SK-N-SH (cell line): ENCODE measurements at regions not wholly inside any gene's neighbourhood (a gene's known extent, or its start where the extent isn't known, plus 50 kb on each side); places are given as distances from the start of the nearest gene placed in this dataset.

Experiments
- EZH2phosphoT487 ChIP-seq: fragments of 200-600 bp; sonication (generic); IDR thresholded peaks from 2 replicates; pipeline ENCODE4 v1.6.1; 2017; ENCODE audit warnings: low read depth, mixed run types, mild to moderate bottlenecking, antibody characterized with exemption, moderate library complexity, borderline replicate concordance
- FOXM1 ChIP-seq: IDR thresholded peaks from 2 replicates; pipeline ENCODE4 v1.4.0; 2012; ENCODE audit warnings: low read depth, mild to moderate bottlenecking
- GABPA ChIP-seq: IDR thresholded peaks from 2 replicates; pipeline ENCODE4 v1.4.0; 2012; ENCODE audit warnings: low read depth, mild to moderate bottlenecking
- MXI1 ChIP-seq: IDR thresholded peaks from 2 replicates; pipeline ENCODE4 v1.6.1; 2012; ENCODE audit warnings: mild to moderate bottlenecking, low read depth, low read length, improper control_type of control experiment
- NRF1 ChIP-seq: IDR thresholded peaks from 2 replicates; pipeline ENCODE4 v1.6.1; 2012; ENCODE audit warnings: low read depth, mild to moderate bottlenecking, low read length
- PBX3 ChIP-seq: IDR thresholded peaks from 2 replicates; pipeline ENCODE4; 2012
- RAD21 ChIP-seq: IDR thresholded peaks from 2 replicates; pipeline ENCODE4 v1.6.1; 2012; ENCODE audit warnings: mild to moderate bottlenecking, low read length
- RXRA ChIP-seq: IDR thresholded peaks from 2 replicates; pipeline ENCODE4 v1.4.0; 2012; ENCODE audit warnings: low read depth, mild to moderate bottlenecking, borderline replicate concordance
- SIN3A ChIP-seq: IDR thresholded peaks from 2 replicates; pipeline ENCODE4 v1.6.1; 2012; ENCODE audit warnings: low read depth, mild to moderate bottlenecking, low read length, moderate library complexity, borderline replicate concordance
- YY1 ChIP-seq: IDR thresholded peaks from 2 replicates; pipeline ENCODE4 v1.4.0; 2012; ENCODE audit warnings: low read depth, mild to moderate bottlenecking
- TF ChIP-seq, protein P1 (sequence below): fragments of 200-600 bp; sonication (generic); IDR thresholded peaks from 2 replicates; pipeline ENCODE4 v1.6.1; 2017; ENCODE audit warnings: antibody characterized with exemption, mild to moderate bottlenecking, moderate library complexity
- TF ChIP-seq, protein P2 (sequence below): IDR thresholded peaks from 2 replicates; pipeline ENCODE4 v1.4.0; 2012; ENCODE audit warnings: low read depth, borderline replicate concordance
- TF ChIP-seq, protein P3 (sequence below): IDR thresholded peaks from 2 replicates; pipeline ENCODE4 v1.4.0; 2012; ENCODE audit warnings: low read depth

DNA sequence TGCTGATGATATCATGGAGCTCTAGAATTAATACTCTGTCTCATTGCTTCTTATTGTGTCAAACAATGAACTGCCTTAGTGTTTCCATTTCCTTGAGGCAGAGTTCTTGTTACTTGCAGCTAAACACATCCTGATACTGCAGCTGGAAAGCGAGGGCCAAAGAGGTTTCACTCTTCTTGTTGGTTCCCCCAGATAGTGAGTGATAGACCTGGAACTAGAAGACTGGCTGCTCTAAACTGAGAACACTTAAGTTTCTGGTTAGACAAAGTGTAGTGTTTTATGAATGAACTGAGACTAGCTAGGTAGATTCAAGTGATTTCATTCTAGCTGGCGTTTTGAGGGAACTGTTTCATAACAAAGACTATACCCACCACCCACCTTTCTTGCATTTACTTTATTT lies 321.7 kb downstream of the TXNL1 start:
- TF ChIP-seq, protein P1, sequence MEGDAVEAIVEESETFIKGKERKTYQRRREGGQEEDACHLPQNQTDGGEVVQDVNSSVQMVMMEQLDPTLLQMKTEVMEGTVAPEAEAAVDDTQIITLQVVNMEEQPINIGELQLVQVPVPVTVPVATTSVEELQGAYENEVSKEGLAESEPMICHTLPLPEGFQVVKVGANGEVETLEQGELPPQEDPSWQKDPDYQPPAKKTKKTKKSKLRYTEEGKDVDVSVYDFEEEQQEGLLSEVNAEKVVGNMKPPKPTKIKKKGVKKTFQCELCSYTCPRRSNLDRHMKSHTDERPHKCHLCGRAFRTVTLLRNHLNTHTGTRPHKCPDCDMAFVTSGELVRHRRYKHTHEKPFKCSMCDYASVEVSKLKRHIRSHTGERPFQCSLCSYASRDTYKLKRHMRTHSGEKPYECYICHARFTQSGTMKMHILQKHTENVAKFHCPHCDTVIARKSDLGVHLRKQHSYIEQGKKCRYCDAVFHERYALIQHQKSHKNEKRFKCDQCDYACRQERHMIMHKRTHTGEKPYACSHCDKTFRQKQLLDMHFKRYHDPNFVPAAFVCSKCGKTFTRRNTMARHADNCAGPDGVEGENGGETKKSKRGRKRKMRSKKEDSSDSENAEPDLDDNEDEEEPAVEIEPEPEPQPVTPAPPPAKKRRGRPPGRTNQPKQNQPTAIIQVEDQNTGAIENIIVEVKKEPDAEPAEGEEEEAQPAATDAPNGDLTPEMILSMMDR, result no peak
- TF ChIP-seq NRF1 (no peak), FOXM1 (no peak), RXRA (no peak), PBX3 (no peak), RAD21 (no peak), MXI1 (no peak), GABPA (no peak), SIN3A (no peak), YY1 (no peak), EZH2phosphoT487 (no peak)
- TF ChIP-seq, protein P2, sequence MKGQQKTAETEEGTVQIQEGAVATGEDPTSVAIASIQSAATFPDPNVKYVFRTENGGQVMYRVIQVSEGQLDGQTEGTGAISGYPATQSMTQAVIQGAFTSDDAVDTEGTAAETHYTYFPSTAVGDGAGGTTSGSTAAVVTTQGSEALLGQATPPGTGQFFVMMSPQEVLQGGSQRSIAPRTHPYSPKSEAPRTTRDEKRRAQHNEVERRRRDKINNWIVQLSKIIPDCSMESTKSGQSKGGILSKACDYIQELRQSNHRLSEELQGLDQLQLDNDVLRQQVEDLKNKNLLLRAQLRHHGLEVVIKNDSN, result no peak
- TF ChIP-seq, protein P3, sequence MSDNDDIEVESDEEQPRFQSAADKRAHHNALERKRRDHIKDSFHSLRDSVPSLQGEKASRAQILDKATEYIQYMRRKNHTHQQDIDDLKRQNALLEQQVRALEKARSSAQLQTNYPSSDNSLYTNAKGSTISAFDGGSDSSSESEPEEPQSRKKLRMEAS, result no peak
